IPS-20b (cell line): ENCODE measurements at regions not wholly inside any gene's neighbourhood (a gene's known extent, or its start where the extent isn't known, plus 50 kb on each side); places are given as distances from the start of the nearest gene placed in this dataset.
"Not testable (repeated sequence)": the region's sequence is repeated elsewhere in the genome, so short reads cannot be mapped to it uniquely, and the experiment has no call there.

Source experiments
- H3K27ac ChIP-seq: one replicate; pipeline ENCODE4 v1.5.1; 2013; ENCODE audit warnings: low read length
- H3K27me3 ChIP-seq: 2 replicates; pipeline ENCODE4 v1.6.1; 2013; ENCODE audit warnings: mild to moderate bottlenecking, low read length, inconsistent platforms; ENCODE audit not compliant: insufficient read depth
- H3K36me3 ChIP-seq: 2 replicates; pipeline ENCODE4 v1.6.1; 2013; ENCODE audit warnings: low read depth, mild to moderate bottlenecking, inconsistent platforms, low read length, moderate library complexity; ENCODE audit not compliant: insufficient read depth
- H3K4me1 ChIP-seq: 2 replicates; pipeline ENCODE4 v1.6.1; 2013; ENCODE audit warnings: mild to moderate bottlenecking, control low read depth, inconsistent platforms, low read length, moderate library complexity; ENCODE audit not compliant: insufficient read depth
- H3K4me3 ChIP-seq: 2 replicates; pipeline ENCODE4 v1.5.1; 2013; ENCODE audit warnings: mild to moderate bottlenecking, low read length, inconsistent platforms
- H3K9ac ChIP-seq: 2 replicates; pipeline ENCODE4 v1.6.1; 2013; ENCODE audit warnings: low read depth, mild to moderate bottlenecking, inconsistent platforms, low read length, moderate library complexity
- H3K9me3 ChIP-seq: 2 replicates; pipeline ENCODE4 v1.6.1; 2013; ENCODE audit warnings: mild to moderate bottlenecking, low read depth, low read length, inconsistent platforms; ENCODE audit not compliant: insufficient read depth

DNA sequence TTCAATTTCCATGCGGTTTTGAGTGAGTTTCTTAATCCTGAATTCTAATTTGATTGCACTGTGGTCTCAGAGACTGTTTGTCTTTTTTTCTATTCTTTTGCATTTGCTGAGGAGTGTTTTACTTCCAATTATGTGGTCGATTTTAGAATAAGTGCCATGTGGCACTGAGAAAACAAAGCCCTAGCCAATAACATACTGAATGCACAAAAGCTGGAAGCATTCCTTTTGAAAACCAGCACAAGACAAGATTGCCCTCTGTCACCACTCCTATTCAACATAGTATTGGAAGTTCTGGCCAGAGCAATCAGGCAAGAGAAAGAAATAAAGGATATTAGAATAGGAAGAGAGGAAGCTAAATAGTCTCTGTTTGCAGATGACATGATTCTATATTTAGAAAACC, 66.7 kb upstream of the SLITRK5 start:
- not testable (repeated sequence) for H3K4me1 ChIP-seq, H3K36me3 ChIP-seq, H3K27ac ChIP-seq, H3K27me3 ChIP-seq, H3K9me3 ChIP-seq, H3K4me3 ChIP-seq, H3K9ac ChIP-seq

DNA sequence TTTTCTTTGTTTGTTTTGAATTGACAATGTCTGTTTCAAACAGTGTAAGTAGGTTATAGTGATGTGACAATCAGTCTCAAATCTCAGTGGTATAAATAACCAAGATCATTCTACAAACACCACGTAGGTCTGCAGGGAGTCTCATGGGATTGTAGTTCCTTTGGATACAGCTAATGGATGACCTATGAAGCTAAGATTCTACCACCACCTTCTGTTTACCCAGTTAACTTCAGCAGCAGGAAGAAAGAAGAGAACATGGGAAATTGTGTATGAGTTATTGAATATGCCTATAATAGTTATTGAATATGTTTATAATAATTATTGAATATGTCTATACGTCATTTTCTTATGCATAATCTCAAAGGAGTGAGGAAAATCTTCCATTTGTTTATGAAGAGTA, 63.9 kb upstream of the SLITRK5 start:
- no peak overlapping the region for H3K9ac ChIP-seq
- no peaks in the 10 kb centered on the region for H3K36me3 ChIP-seq
- H3K27me3 ChIP-seq: no peaks in the 10 kb centered on the region
- H3K4me3 ChIP-seq: no peak overlapping the region
- no peaks in the 10 kb centered on the region for H3K4me1 ChIP-seq
- H3K9me3 ChIP-seq: no peaks in the 10 kb centered on the region
- H3K27ac ChIP-seq: no peak overlapping the region

DNA sequence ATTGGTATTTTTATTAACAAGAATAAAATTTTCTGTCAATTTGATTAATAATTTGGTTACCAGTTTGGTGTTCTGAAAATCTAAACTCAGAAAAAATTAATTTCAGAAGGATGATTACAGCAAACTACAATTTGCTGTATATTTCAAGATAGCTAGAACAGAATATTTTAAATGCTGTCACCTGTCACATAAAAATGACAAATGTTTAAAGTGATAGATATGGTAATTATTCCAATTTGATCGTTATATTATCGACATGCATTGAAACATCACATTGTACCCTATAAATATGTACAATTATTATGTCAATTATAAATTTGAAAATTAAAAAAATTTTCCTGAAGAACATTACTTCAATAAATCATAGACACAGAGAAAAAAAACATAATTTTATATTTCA, 56.9 kb upstream of the SLITRK5 start:
- Histone ChIP-seq H3K4me1 (no peaks in the 10 kb centered on the region), H3K27me3 (no peaks in the 10 kb centered on the region), H3K9me3 (no peaks in the 10 kb centered on the region), H3K36me3 (no peaks in the 10 kb centered on the region), H3K27ac (no peak overlapping the region), H3K4me3 (no peak overlapping the region), H3K9ac (no peak overlapping the region)
